HepG2 (cell line): ENCODE measurements at regions not wholly inside any gene's neighbourhood (a gene's known extent, or its start where the extent isn't known, plus 50 kb on each side); places are given as distances from the start of the nearest gene placed in this dataset.

ENCODE experiments used
- ATAC-seq: fragments of 200-7000 bp; cut with Tn5 transposase; 3 replicates; pipeline ENCODE4 v1.9.1; 2020; ENCODE audit warnings: mild to moderate bottlenecking, moderate library complexity
- BruUV-seq: library from RNA; stranded (reverse); fragments of 400-500 nt; replicated peaks from 2 replicates; lab custom pipeline; 2021; lab: Mats Ljungman, UMichigan
- CTCF ChIA-PET: fragments of 300-600 bp; formaldehyde crosslinking; extraction: SDS; loops from one replicate; lab custom pipeline; 2021; ENCODE audit warnings: low total read pairs, inconsistent platforms, low intra/inter-chr PET ratio; lab: Yijun Ruan, JAX
- POLR2A ChIA-PET: fragments of 350-600 bp; sonication (Branson Sonifier 250); formaldehyde crosslinking; loops from one replicate; lab custom pipeline; 2020; ENCODE audit warnings: antibody characterized with exemption, inconsistent platforms; lab: Yijun Ruan, JAX
- DNase-seq: peaks from one replicate; pipeline ENCODE4 v3.0.0-alpha.2; 2015; ENCODE audit warnings: low spot score
- FAIRE-seq: peaks from 3 replicates; lab custom pipeline; 2011; peaks lifted over from hg19 to GRCh38; lab: Jason Lieb, UNC
- H2AFZ ChIP-seq: one replicate; pipeline ENCODE4 v1.6.1; 2011; ENCODE audit warnings: low read length, inconsistent platforms
- H3K27ac ChIP-seq: fragments of 300-600 bp; 3 replicates; pipeline ENCODE4 v1.8.0; 2011; ENCODE audit warnings: mixed run types, mild to moderate bottlenecking, mixed read lengths, low read length, inconsistent platforms; ENCODE audit not compliant: insufficient read depth; ENCODE audit errors: extremely low read length
- H3K27me3 ChIP-seq, 2 experiments: fragments of 200-600 bp in 1 of 2; 2 replicates in 1 of 2; 3 replicates in 1 of 2; pipeline versions ENCODE4 v1.6.0 to v1.8.0; 2011; ENCODE audit warnings: low read length in 2 of 2, mild to moderate bottlenecking in 2 of 2, moderate library complexity in 2 of 2, inconsistent platforms in 1 of 2; ENCODE audit not compliant: insufficient read depth in 2 of 2, control insufficient read depth in 1 of 2
- H3K36me3 ChIP-seq, 2 experiments: fragments of 200-600 bp in 1 of 2; replicated peaks in 1 of 2; 2 replicates in 1 of 2; 3 replicates in 1 of 2; pipeline versions ENCODE4 v1.5.1 to v1.8.0; 2011; ENCODE audit warnings: low read length in 2 of 2, inconsistent platforms in 1 of 2; ENCODE audit not compliant: insufficient read depth in 2 of 2, control insufficient read depth in 1 of 2
- H3K4me1 ChIP-seq: 2 replicates; pipeline ENCODE4 v1.5.1; 2012; ENCODE audit warnings: low read length, inconsistent platforms; ENCODE audit not compliant: insufficient read depth
- H3K4me2 ChIP-seq: 2 replicates; pipeline ENCODE4 v1.6.0; 2011; ENCODE audit warnings: low read depth, low read length, inconsistent platforms
- H3K4me3 ChIP-seq, 3 experiments: fragments of 200-600 bp in 1 of 3; sonication (generic), shearing (Covaris generic) in 1 of 3; replicated peaks in 1 of 3; 2 replicates each; pipeline ENCODE4 v1.5.1; 2011 to 2016; ENCODE audit warnings: low read length in 3 of 3, inconsistent platforms in 2 of 3, low read depth in 2 of 3, mild to moderate bottlenecking in 2 of 3, control low read depth in 1 of 3, mixed read lengths in 1 of 3; ENCODE audit not compliant: insufficient read depth in 1 of 3
- H3K79me2 ChIP-seq: one replicate; pipeline ENCODE4 v1.6.1; 2011; ENCODE audit warnings: low read length, inconsistent platforms; ENCODE audit not compliant: insufficient read depth
- H3K9ac ChIP-seq: 2 replicates; pipeline ENCODE4 v1.6.0; 2011; ENCODE audit warnings: mild to moderate bottlenecking, low read depth, low read length, inconsistent platforms; ENCODE audit not compliant: insufficient read depth
- H3K9me3 ChIP-seq: 2 replicates; pipeline ENCODE4 v1.5.1; 2012; ENCODE audit warnings: mild to moderate bottlenecking, low read length
- H4K20me1 ChIP-seq: 2 replicates; pipeline ENCODE4 v1.6.0; 2011; ENCODE audit warnings: inconsistent platforms, mild to moderate bottlenecking, low read length, moderate library complexity; ENCODE audit not compliant: insufficient read depth
- CHD2 ChIP-seq: IDR thresholded peaks from 2 replicates; pipeline ENCODE4 v1.6.1; 2011; ENCODE audit warnings: low read depth, low read length, improper control_type of control experiment
- FLYWCH1 ChIP-seq: sonication (generic); formaldehyde crosslinking; IDR thresholded peaks from 2 replicates; pipeline ENCODE4 v1.8.1; 2023; ENCODE audit warnings: mild to moderate bottlenecking, missing genetic modification reagents
- KDM6A ChIP-seq: IDR thresholded peaks from 2 replicates; pipeline ENCODE4 v1.6.1; 2016; ENCODE audit warnings: low read depth
- MXI1 ChIP-seq: IDR thresholded peaks from 3 replicates; pipeline ENCODE4 v1.6.1; 2012; ENCODE audit warnings: low read depth, low read length, inconsistent platforms, borderline replicate concordance
- MYC ChIP-seq: sonication (generic); formaldehyde crosslinking; IDR thresholded peaks from 2 replicates; pipeline ENCODE4 v1.9.0; 2021; ENCODE audit warnings: missing genetic modification reagents, borderline replicate concordance
- MYNN ChIP-seq: sonication (generic); formaldehyde crosslinking; IDR thresholded peaks from 2 replicates; pipeline ENCODE4 v1.4.0; 2020; ENCODE audit warnings: mild to moderate bottlenecking, low read depth, missing genetic modification reagents
- NRL ChIP-seq: sonication (generic); formaldehyde crosslinking; IDR thresholded peaks from 2 replicates; pipeline ENCODE4 v1.5.0; 2020; ENCODE audit warnings: missing genetic modification reagents, mild to moderate bottlenecking, moderate library complexity, borderline replicate concordance
- PHF21A ChIP-seq: sonication (generic); formaldehyde crosslinking; IDR thresholded peaks from 2 replicates; pipeline ENCODE4 v1.5.0; 2020; ENCODE audit warnings: mild to moderate bottlenecking, missing genetic modification reagents
- PRMT3 ChIP-seq: sonication (generic); formaldehyde crosslinking; IDR thresholded peaks from 2 replicates; pipeline ENCODE4 v1.8.1; 2022; ENCODE audit warnings: low read depth, mild to moderate bottlenecking, moderate library complexity, missing genetic modification reagents, borderline replicate concordance
- TEAD3 ChIP-seq: optimal IDR thresholded peaks from 2 replicates; pipeline ENCODE3; 2016; ENCODE audit warnings: borderline replicate concordance
- ZC3H13 ChIP-seq: sonication (generic); formaldehyde crosslinking; IDR thresholded peaks from 2 replicates; pipeline ENCODE4 v1.8.1; 2023; ENCODE audit warnings: mild to moderate bottlenecking, missing genetic modification reagents, moderate library complexity
- ZNF264 ChIP-seq: sonication (generic); formaldehyde crosslinking; IDR thresholded peaks from 2 replicates; pipeline ENCODE4 v1.4.0; 2020; ENCODE audit warnings: missing genetic modification reagents
- ZNF333 ChIP-seq: sonication (generic); formaldehyde crosslinking; IDR thresholded peaks from 2 replicates; pipeline ENCODE4 v1.4.0; 2020; ENCODE audit warnings: mild to moderate bottlenecking, missing genetic modification reagents, borderline replicate concordance
- ZNF33A ChIP-seq: sonication (generic); formaldehyde crosslinking; IDR thresholded peaks from 2 replicates; pipeline ENCODE4 v1.5.1; 2020; ENCODE audit warnings: missing genetic modification reagents, mild to moderate bottlenecking, moderate library complexity, borderline replicate concordance
- ZNF570 ChIP-seq: sonication (generic); formaldehyde crosslinking; IDR thresholded peaks from 2 replicates; pipeline ENCODE4 v1.4.0; 2020; ENCODE audit warnings: mild to moderate bottlenecking, missing genetic modification reagents, borderline replicate concordance
- ZNF850 ChIP-seq: sonication (generic); formaldehyde crosslinking; conservative IDR thresholded peaks from 2 replicates; pipeline ENCODE4 v1.9.0; 2021; ENCODE audit warnings: mild to moderate bottlenecking, missing genetic modification reagents
- WGBS: methylation state at CpG from one replicate; pipeline ENCODE4 v1.1.6; 2017; ENCODE audit warnings: low lambda C conversion rate; 5-methylcytosine and 5-hydroxymethylcytosine counted together
- in situ Hi-C: cut with HindIII; loops from 2 replicates; pipeline ENCODE4 v1.10.0; 2017; ENCODE audit warnings: low pct_unique_long_range_greater_than_20kb; ENCODE audit not compliant: extremely low pct_ligation_motif_present
- intact Hi-C: fragments of 100-400 bp; cut with micrococcal nuclease; formaldehyde crosslinking; loops from one replicate; pipeline ENCODE4 v1.10.0; 2022; ENCODE audit not compliant: unreplicated experiment
- TF ChIP-seq, protein P1 (sequence below): sonication (generic); formaldehyde crosslinking; IDR thresholded peaks from 2 replicates; pipeline ENCODE4 v1.8.0; 2022; ENCODE audit warnings: mild to moderate bottlenecking, missing genetic modification reagents, moderate library complexity

DNA sequence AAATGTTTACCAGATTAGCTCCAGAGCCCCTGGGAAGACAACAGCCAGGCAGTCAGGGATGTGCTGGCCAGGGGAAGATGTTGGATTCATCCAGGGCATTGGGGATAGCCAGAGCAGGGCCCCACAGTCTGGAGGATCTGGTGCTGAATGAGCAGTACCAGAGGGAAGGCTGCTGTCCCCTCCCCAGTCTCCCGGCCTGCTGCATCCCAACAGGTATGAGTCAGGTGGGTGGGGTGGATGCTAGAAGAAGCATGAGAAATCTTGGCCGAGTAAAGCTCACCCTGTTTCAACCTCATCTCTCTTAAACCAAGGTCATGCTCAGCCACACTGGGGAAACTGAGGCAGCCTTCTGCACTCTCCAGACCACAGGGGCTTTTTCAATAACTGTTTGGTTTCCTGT, 71.9 kb upstream of the SEC14L1 start (continued):
- no peak for TF ChIP-seq KDM6A (CRISPR knock-in tag)
- no peak for TF ChIP-seq ZNF333 (CRISPR knock-in tag)
- TF ChIP-seq MXI1, result no peak

DNA sequence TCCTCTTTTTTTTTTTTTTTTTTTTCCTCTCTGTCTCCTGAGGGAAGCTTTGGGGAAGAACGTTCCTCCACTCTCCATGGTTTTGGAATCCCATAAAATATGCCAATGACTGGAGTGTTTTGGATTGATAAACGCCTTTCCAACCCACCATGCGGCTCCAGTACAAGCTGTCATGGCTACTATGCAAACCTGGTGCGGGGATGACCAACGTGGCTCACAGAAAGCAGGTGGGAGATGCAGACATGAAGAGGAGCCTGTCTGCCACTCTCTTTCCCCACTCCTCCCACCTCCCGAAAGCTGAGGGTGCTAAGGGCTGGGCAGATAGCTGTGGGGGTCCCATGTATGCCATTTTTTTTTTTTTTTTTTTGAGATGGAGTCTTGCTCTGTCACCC, 69.9 kb upstream of the SEC14L1 start:
- no peaks in the 10 kb centered on the region for H3K36me3 ChIP-seq
- POLR2A ChIA-PET, result no interaction called here
- H3K4me1 ChIP-seq, result no peaks in the 10 kb centered on the region
- no peaks in the 10 kb centered on the region for H3K79me2 ChIP-seq
- 23% methylated on average over 6 of the region's 6 CpGs for WGBS
- no TSS peak for BruUV-seq
- CTCF ChIA-PET, result no interaction called here
- DNase-seq, result no peak
- intact Hi-C loops, result no loop called here
- TF ChIP-seq MYNN (no peak), ZC3H13 (CRISPR knock-in tag) (no peak), TEAD3 (CRISPR knock-in tag) (no peak), ZNF33A (no peak), CHD2 (no peak), ZNF570 (CRISPR knock-in tag) (no peak), PHF21A (CRISPR knock-in tag) (no peak), PRMT3 (no peak), NRL (CRISPR knock-in tag) (no peak), FLYWCH1 (CRISPR knock-in tag) (no peak), MYC (CRISPR knock-in tag) (no peak), ZNF264 (CRISPR knock-in tag) (no peak), ZNF850 (no peak)
- TF ChIP-seq, protein P1, sequence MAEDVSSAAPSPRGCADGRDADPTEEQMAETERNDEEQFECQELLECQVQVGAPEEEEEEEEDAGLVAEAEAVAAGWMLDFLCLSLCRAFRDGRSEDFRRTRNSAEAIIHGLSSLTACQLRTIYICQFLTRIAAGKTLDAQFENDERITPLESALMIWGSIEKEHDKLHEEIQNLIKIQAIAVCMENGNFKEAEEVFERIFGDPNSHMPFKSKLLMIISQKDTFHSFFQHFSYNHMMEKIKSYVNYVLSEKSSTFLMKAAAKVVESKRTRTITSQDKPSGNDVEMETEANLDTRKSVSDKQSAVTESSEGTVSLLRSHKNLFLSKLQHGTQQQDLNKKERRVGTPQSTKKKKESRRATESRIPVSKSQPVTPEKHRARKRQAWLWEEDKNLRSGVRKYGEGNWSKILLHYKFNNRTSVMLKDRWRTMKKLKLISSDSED (CRISPR knock-in tag), result no peak
- TF ChIP-seq, all 625 proteins: peak for 0
- no peaks in the 10 kb centered on the region for H3K9me3 ChIP-seq
- no peak overlapping the region for H2AFZ ChIP-seq
- H3K4me2 ChIP-seq, result no peak overlapping the region
- no peak for ATAC-seq
- peaks cover 1 to 68% of the 10 kb centered on the region in 2 experiments; a peak in 4 of 5 replicates for H3K27me3 ChIP-seq
- in situ Hi-C loops, result no loop called here
- no peak overlapping the region for H3K9ac ChIP-seq
- H3K4me3 ChIP-seq, result no peak overlapping the region
- no peak overlapping the region for H3K27ac ChIP-seq
- no peaks in the 10 kb centered on the region for H4K20me1 ChIP-seq
- no peak for FAIRE-seq
